GM18868 (cell line): ENCODE measurements at regions not wholly inside any gene's neighbourhood (a gene's known extent, or its start where the extent isn't known, plus 50 kb on each side); places are given as distances from the start of the nearest gene placed in this dataset.
"Not testable (repeated sequence)": the region's sequence is repeated elsewhere in the genome, so short reads cannot be mapped to it uniquely, and the experiment has no call there.

ENCODE experiments used
- ATAC-seq: cut with Tn5 transposase; IDR thresholded peaks from one replicate; pipeline ENCODE4 v1.9.1; 2021; ENCODE audit warnings: mild to moderate bottlenecking, moderate library complexity; ENCODE audit not compliant: unreplicated experiment

GRCh38 chr4:79663865-79664264 lies 255.8 kb upstream of the GK2 start:
- ATAC-seq, result no peak

- ATAC-seq, result no peak
Observed at GRCh38 chr4:79663141-79663540, 255.1 kb upstream of the GK2 start.

GRCh38 chr4:79662651-79663050 lies 254.6 kb upstream of the GK2 start:
- ATAC-seq, result no peak

GRCh38 chr4:79661196-79661595 lies 253.2 kb upstream of the GK2 start:
- ATAC-seq, result no peak

GRCh38 chr4:79659308-79659870 lies 251.4 kb upstream of the GK2 start:
- not testable (repeated sequence) for ATAC-seq

GRCh38 chr4:79657379-79657778 lies 249.4 kb upstream of the GK2 start:
- no peak for ATAC-seq

GRCh38 chr4:79653871-79654270 lies 245.8 kb upstream of the GK2 start:
- ATAC-seq, result no peak

- ATAC-seq, result no peak
Observed at GRCh38 chr4:79652738-79653137, 244.7 kb upstream of the GK2 start.

GRCh38 chr4:79652232-79652631 lies 244.2 kb upstream of the GK2 start:
- ATAC-seq, result no peak

GRCh38 chr4:79651456-79651855 lies 243.4 kb upstream of the GK2 start:
- ATAC-seq, result no peak

GRCh38 chr4:79650794-79651431 lies 242.9 kb upstream of the GK2 start:
- no peak for ATAC-seq

- no peak for ATAC-seq
Observed at GRCh38 chr4:79650217-79650616, 242.2 kb upstream of the GK2 start.

GRCh38 chr4:79645942-79646341 lies 237.9 kb upstream of the GK2 start:
- no peak for ATAC-seq

GRCh38 chr4:79638735-79639134 lies 230.7 kb upstream of the GK2 start:
- no peak for ATAC-seq

- no peak for ATAC-seq
Observed at GRCh38 chr4:79636991-79637390, 229.0 kb upstream of the GK2 start.

GRCh38 chr4:79634111-79634510 lies 226.1 kb upstream of the GK2 start:
- no peak for ATAC-seq

- no peak for ATAC-seq
Observed at GRCh38 chr4:79632114-79632513, 224.1 kb upstream of the GK2 start.

GRCh38 chr4:79626611-79627010 lies 218.6 kb upstream of the GK2 start:
- no peak for ATAC-seq

GRCh38 chr4:79626101-79626500 lies 218.1 kb upstream of the GK2 start:
- ATAC-seq, result no peak

- ATAC-seq, result no peak
Observed at GRCh38 chr4:79625361-79625760, 217.3 kb upstream of the GK2 start.

- ATAC-seq, result no peak
Observed at GRCh38 chr4:79623021-79623870, 215.2 kb upstream of the GK2 start.

GRCh38 chr4:79621061-79621460 lies 213.0 kb upstream of the GK2 start:
- no peak for ATAC-seq
